ENCODE measurements at regions not wholly inside any gene's neighbourhood (a gene's known extent, or its start where the extent isn't known, plus 50 kb on each side); places are given as distances from the start of the nearest gene placed in this dataset.

- TF ChIP-seq TSHZ2 (CRISPR knock-in tag; IDR thresholded peaks at IDR 0.05) (no peak), CSDC2 (CRISPR knock-in tag; IDR thresholded peaks at IDR 0.05) (no peak)
These were observed 450.2 kb upstream of the MDGA2 start (continued) for GRCh38 chr14:48125654-48126053.

GRCh38 chr14:48113713-48114112 lies 438.3 kb upstream of the MDGA2 start:
- TF ChIP-seq TCF4 (CRISPR knock-in tag; IDR thresholded peaks at IDR 0.05; ENCODE audit: borderline replicate concordance) (no peak), TOX (CRISPR knock-in tag; IDR thresholded peaks at IDR 0.05; ENCODE audit: borderline replicate concordance) (no peak), ZC3H10 (CRISPR knock-in tag; IDR thresholded peaks at IDR 0.05) (no peak), ZNF8 (CRISPR knock-in tag; IDR thresholded peaks at IDR 0.05) (no peak), ARNTL (CRISPR knock-in tag; IDR thresholded peaks at IDR 0.05; ENCODE audit: borderline replicate concordance, low read depth) (no peak), ISL1 (CRISPR knock-in tag; IDR thresholded peaks at IDR 0.05) (no peak), ZNF565 (CRISPR knock-in tag; conservative IDR thresholded peaks at IDR 0.05; ENCODE audit: low read depth) (no peak), SNAI2 (CRISPR knock-in tag; IDR thresholded peaks at IDR 0.05) (no peak), POU6F1 (CRISPR knock-in tag; IDR thresholded peaks at IDR 0.05; ENCODE audit: borderline replicate concordance, low read depth) (no peak), OSR1 (CRISPR knock-in tag; IDR thresholded peaks at IDR 0.05) (no peak), BACH2 (CRISPR knock-in tag; IDR thresholded peaks at IDR 0.05; ENCODE audit: borderline replicate concordance) (no peak)
- no peak for ATAC-seq

GRCh38 chr14:48111151-48111550 lies 435.7 kb upstream of the MDGA2 start:
- no peak for ATAC-seq
- TF ChIP-seq POU6F1 (CRISPR knock-in tag; IDR thresholded peaks at IDR 0.05; ENCODE audit: borderline replicate concordance, low read depth) (no peak), ZNF70 (CRISPR knock-in tag; IDR thresholded peaks at IDR 0.05) (no peak), RARB (CRISPR knock-in tag; IDR thresholded peaks at IDR 0.05) (no peak), SNAI2 (CRISPR knock-in tag; IDR thresholded peaks at IDR 0.05) (no peak), TOX (CRISPR knock-in tag; IDR thresholded peaks at IDR 0.05; ENCODE audit: borderline replicate concordance) (no peak), TSHZ2 (CRISPR knock-in tag; IDR thresholded peaks at IDR 0.05) (no peak), PPARA (CRISPR knock-in tag; IDR thresholded peaks at IDR 0.05; ENCODE audit: borderline replicate concordance) (no peak), ZC3H10 (CRISPR knock-in tag; IDR thresholded peaks at IDR 0.05) (no peak), ZFP3 (CRISPR knock-in tag; IDR thresholded peaks at IDR 0.05) (no peak), OSR1 (CRISPR knock-in tag; IDR thresholded peaks at IDR 0.05) (no peak)

- TF ChIP-seq RARB (CRISPR knock-in tag; IDR thresholded peaks at IDR 0.05) (no peak), SNAI2 (CRISPR knock-in tag; IDR thresholded peaks at IDR 0.05) (no peak), ZNF70 (CRISPR knock-in tag; IDR thresholded peaks at IDR 0.05) (no peak), CSDC2 (CRISPR knock-in tag; IDR thresholded peaks at IDR 0.05) (no peak), CREB5 (CRISPR knock-in tag; IDR thresholded peaks at IDR 0.05; ENCODE audit: low read depth) (no peak), ARNTL (CRISPR knock-in tag; IDR thresholded peaks at IDR 0.05; ENCODE audit: borderline replicate concordance, low read depth) (no peak), TCF4 (CRISPR knock-in tag; IDR thresholded peaks at IDR 0.05; ENCODE audit: borderline replicate concordance) (no peak), ZFP3 (CRISPR knock-in tag; IDR thresholded peaks at IDR 0.05) (no peak), TSHZ2 (CRISPR knock-in tag; IDR thresholded peaks at IDR 0.05) (no peak), ZNF8 (CRISPR knock-in tag; IDR thresholded peaks at IDR 0.05) (no peak), TOX (CRISPR knock-in tag; IDR thresholded peaks at IDR 0.05; ENCODE audit: borderline replicate concordance) (no peak), POU6F1 (CRISPR knock-in tag; IDR thresholded peaks at IDR 0.05; ENCODE audit: borderline replicate concordance, low read depth) (no peak), ZFP30 (CRISPR knock-in tag; IDR thresholded peaks at IDR 0.05) (no peak)
- ATAC-seq, result no peak
These were observed 432.2 kb upstream of the MDGA2 start for GRCh38 chr14:48107646-48108045.

Data from SK-N-SH treated with all-trans-retinoic acid at 6 μM for 48 hours (cell line).